Endodermal cell (in vitro differentiated cells): ENCODE measurements at regions not wholly inside any gene's neighbourhood (a gene's known extent, or its start where the extent isn't known, plus 50 kb on each side); places are given as distances from the start of the nearest gene placed in this dataset.

ENCODE experiments used
- DNase-seq: peaks from one replicate; pipeline ENCODE4 v3.0.0-alpha.2; 2017
- H3K27ac ChIP-seq: 2 replicates; pipeline ENCODE4 v1.5.1; 2013; ENCODE audit warnings: mild to moderate bottlenecking, low read depth, low read length, moderate library complexity
- H3K27me3 ChIP-seq: 2 replicates; pipeline ENCODE4 v1.6.1; 2013; ENCODE audit warnings: mild to moderate bottlenecking, low read length, moderate library complexity; ENCODE audit not compliant: insufficient read depth, control insufficient read depth, poor library complexity, severe bottlenecking
- H3K36me3 ChIP-seq: 2 replicates; pipeline ENCODE4 v1.7.0; 2013; ENCODE audit warnings: mild to moderate bottlenecking, low read length, moderate library complexity; ENCODE audit not compliant: control insufficient read depth, insufficient read depth
- H3K4me1 ChIP-seq: one replicate; pipeline ENCODE4 v1.7.0; 2013; ENCODE audit warnings: low read length; ENCODE audit not compliant: control insufficient read depth, insufficient read depth
- H3K4me3 ChIP-seq: 2 replicates; pipeline ENCODE4 v1.5.1; 2013; ENCODE audit warnings: mild to moderate bottlenecking, low read length, moderate library complexity
- H3K9ac ChIP-seq: 2 replicates; pipeline ENCODE4 v1.6.1; 2013; ENCODE audit warnings: mild to moderate bottlenecking, low read length, moderate library complexity; ENCODE audit not compliant: poor library complexity, severe bottlenecking; ENCODE audit errors: extremely low read depth
- H3K9me3 ChIP-seq: 2 replicates; pipeline ENCODE4 v1.6.1; 2013; ENCODE audit warnings: mild to moderate bottlenecking, low read length, moderate library complexity; ENCODE audit not compliant: control insufficient read depth
- H3K27ac Mint-ChIP-seq: 2 replicates; pipeline ENCODE4 v1.8.0; 2020; ENCODE audit warnings: mixed read lengths
- H3K27me3 Mint-ChIP-seq: 2 replicates; pipeline ENCODE4 v1.8.0; 2021; ENCODE audit warnings: mild to moderate bottlenecking, mixed read lengths; ENCODE audit not compliant: insufficient read depth
- H3K36me3 Mint-ChIP-seq: 2 replicates; pipeline ENCODE4 v1.8.0; 2020; ENCODE audit warnings: low read depth, mixed read lengths
- H3K4me1 Mint-ChIP-seq: 2 replicates; pipeline ENCODE4 v1.8.0; 2020; ENCODE audit warnings: mixed read lengths
- H3K4me3 Mint-ChIP-seq: 2 replicates; pipeline ENCODE4 v1.8.0; 2020; ENCODE audit warnings: mild to moderate bottlenecking, moderate library complexity, mixed read lengths
- H3K9me3 Mint-ChIP-seq: 2 replicates; pipeline ENCODE4 v1.8.0; 2020; ENCODE audit warnings: mild to moderate bottlenecking, mixed read lengths
- WGBS, 2 experiments: methylation state at CpG; one replicate each; pipeline versions ENCODE4 v1.1.5 to v1.1.7; 2013; ENCODE audit warnings: missing lambda C conversion rate in 2 of 2, mixed read lengths in 1 of 2; ENCODE audit not compliant: insufficient coverage in 1 of 2, insufficient read length in 1 of 2; 5-methylcytosine and 5-hydroxymethylcytosine counted together
- TF ChIP-seq, protein P1 (sequence below): fragments of 200-600 bp; sonication (generic); conservative IDR thresholded peaks from 2 replicates; pipeline ENCODE4 v1.5.0; 2021; ENCODE audit warnings: antibody characterized with exemption, mild to moderate bottlenecking

DNA sequence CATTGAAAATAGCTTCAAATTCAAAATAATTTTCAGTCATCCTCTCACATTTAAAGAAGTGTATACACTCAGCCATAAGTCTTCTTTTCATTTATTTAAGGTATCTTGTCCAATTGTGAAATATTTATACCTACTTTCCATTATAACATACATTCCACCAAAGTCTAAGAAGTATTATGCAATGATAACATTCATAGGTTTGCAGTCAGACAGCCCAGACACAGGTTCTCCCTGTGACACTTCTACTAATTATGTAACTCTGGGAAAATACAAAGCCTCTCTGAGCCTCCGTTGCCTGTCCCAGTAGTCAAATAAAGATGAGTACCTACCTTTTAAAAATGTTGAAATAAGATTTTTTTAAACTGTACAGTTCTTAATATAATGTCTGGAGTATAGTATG lies 320.9 kb upstream of the RPS23 start:
- Histone ChIP-seq H3K36me3 (no peaks in the 10 kb centered on the region), H3K4me3 (no peak overlapping the region), H3K27ac (no peak overlapping the region), H3K9me3 (no peaks in the 10 kb centered on the region), H3K9ac (no peak overlapping the region), H3K4me1 (no peaks in the 10 kb centered on the region), H3K27me3 (no peaks in the 10 kb centered on the region)
- Mint-ChIP-seq H3K27me3 (no peaks in the 10 kb centered on the region), H3K9me3 (no peaks in the 10 kb centered on the region), H3K4me1 (peaks cover 5% of the 10 kb centered on the region), H3K4me3 (no peak overlapping the region), H3K36me3 (no peaks in the 10 kb centered on the region), H3K27ac (no peak overlapping the region)
- DNase-seq: no peak
- TF ChIP-seq, protein P1, sequence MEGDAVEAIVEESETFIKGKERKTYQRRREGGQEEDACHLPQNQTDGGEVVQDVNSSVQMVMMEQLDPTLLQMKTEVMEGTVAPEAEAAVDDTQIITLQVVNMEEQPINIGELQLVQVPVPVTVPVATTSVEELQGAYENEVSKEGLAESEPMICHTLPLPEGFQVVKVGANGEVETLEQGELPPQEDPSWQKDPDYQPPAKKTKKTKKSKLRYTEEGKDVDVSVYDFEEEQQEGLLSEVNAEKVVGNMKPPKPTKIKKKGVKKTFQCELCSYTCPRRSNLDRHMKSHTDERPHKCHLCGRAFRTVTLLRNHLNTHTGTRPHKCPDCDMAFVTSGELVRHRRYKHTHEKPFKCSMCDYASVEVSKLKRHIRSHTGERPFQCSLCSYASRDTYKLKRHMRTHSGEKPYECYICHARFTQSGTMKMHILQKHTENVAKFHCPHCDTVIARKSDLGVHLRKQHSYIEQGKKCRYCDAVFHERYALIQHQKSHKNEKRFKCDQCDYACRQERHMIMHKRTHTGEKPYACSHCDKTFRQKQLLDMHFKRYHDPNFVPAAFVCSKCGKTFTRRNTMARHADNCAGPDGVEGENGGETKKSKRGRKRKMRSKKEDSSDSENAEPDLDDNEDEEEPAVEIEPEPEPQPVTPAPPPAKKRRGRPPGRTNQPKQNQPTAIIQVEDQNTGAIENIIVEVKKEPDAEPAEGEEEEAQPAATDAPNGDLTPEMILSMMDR: no peak
- 100% methylated on average over 1 of the region's 1 CpG; no CpG with 5 or more reads in 1 of the 2 experiments for WGBS, 2 experiments

DNA sequence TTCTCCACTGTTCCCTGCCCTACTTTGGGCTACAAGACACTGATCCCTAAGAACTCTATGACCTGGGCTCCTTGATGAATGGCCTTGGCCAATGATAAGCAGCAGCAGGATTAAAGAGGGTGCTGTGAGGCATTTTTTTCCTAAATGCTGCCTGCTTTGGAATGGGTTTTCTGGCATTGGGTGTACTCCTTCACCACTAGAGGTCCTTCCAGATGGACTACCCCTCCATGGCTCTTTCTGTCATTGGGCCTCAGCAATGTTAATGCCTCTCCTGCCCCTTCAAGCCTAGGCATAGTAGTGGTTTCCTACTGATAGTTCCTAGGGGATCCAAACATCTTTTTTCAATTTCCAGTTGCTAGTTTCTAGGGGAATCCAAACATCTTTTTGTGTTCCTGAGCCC lies 319.3 kb upstream of the RPS23 start:
- peak; percentile 76 for DNase-seq
- Histone ChIP-seq H3K9me3 (no peaks in the 10 kb centered on the region), H3K27ac (no peak overlapping the region), H3K4me3 (no peak overlapping the region), H3K36me3 (no peaks in the 10 kb centered on the region), H3K27me3 (no peaks in the 10 kb centered on the region), H3K9ac (no peak overlapping the region), H3K4me1 (no peaks in the 10 kb centered on the region)
- H3K27me3 Mint-ChIP-seq: no peaks in the 10 kb centered on the region
- TF ChIP-seq, protein P1: peak; percentile 82
- no peak overlapping the region for H3K27ac Mint-ChIP-seq
- H3K4me3 Mint-ChIP-seq: no peak overlapping the region
- H3K36me3 Mint-ChIP-seq: no peaks in the 10 kb centered on the region
- H3K4me1 Mint-ChIP-seq: peaks cover 5% of the 10 kb centered on the region
- H3K9me3 Mint-ChIP-seq: no peaks in the 10 kb centered on the region

DNA sequence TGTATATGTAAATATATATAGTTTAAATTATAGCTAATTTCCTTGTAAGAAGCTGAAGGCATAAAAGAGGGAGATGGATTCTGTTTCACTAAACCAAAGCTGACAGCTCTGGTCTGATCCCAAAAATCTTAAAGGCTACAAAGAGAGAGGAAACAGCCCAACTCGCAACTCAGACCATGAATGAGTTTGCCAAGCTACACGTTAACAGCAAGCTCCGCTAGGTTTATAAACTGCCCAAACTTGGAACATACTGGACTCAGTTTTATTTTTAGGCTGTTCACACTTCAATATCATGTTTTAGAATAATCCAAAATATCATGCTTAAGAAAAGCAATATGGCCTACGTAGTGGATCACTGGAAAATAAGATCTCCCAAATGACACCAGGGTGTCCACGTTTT lies 318.3 kb upstream of the RPS23 start:
- H3K36me3 Mint-ChIP-seq: no peaks in the 10 kb centered on the region
- Histone ChIP-seq H3K27ac (no peak overlapping the region), H3K27me3 (no peaks in the 10 kb centered on the region), H3K4me1 (no peaks in the 10 kb centered on the region), H3K4me3 (no peak overlapping the region), H3K36me3 (no peaks in the 10 kb centered on the region), H3K9ac (no peak overlapping the region), H3K9me3 (no peaks in the 10 kb centered on the region)
- no peak overlapping the region for H3K4me3 Mint-ChIP-seq
- WGBS, 2 experiments: 90 to 91% methylated on average over 5 of the region's 5 CpGs
- no peak for DNase-seq
- peaks cover 5% of the 10 kb centered on the region for H3K4me1 Mint-ChIP-seq
- H3K27ac Mint-ChIP-seq: no peak overlapping the region
- TF ChIP-seq, protein P1: no peak
- no peaks in the 10 kb centered on the region for H3K9me3 Mint-ChIP-seq
- no peaks in the 10 kb centered on the region for H3K27me3 Mint-ChIP-seq
